ENCODE measurements at regions not wholly inside any gene's neighbourhood (a gene's known extent, or its start where the extent isn't known, plus 50 kb on each side); places are given as distances from the start of the nearest gene placed in this dataset.

GRCh38 chr11:77524539-77524938 lies 50.6 kb upstream of the PAK1 start:
- ATAC-seq, result no peak

DNA sequence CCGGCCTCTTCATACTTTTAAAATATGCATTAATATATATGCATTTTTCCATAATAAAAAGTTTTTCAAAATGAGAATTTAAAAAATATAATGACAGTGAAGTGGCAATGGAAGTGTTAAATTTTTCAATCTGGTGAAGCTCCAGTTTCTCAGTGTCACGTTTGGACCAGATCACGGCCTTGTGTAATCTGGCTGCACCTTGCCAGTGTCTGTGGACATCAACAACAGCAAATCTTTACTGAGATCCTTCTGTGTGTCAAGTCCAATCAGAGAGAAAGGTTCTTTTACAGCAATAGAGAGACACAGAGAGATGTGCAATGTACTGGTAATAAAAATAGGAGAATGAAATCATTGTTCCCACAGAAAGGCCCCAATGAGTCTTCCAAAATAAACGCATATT lies 49.8 kb upstream of the PAK1 start:
- no peak for ATAC-seq
- TF ChIP-seq, protein P1, sequence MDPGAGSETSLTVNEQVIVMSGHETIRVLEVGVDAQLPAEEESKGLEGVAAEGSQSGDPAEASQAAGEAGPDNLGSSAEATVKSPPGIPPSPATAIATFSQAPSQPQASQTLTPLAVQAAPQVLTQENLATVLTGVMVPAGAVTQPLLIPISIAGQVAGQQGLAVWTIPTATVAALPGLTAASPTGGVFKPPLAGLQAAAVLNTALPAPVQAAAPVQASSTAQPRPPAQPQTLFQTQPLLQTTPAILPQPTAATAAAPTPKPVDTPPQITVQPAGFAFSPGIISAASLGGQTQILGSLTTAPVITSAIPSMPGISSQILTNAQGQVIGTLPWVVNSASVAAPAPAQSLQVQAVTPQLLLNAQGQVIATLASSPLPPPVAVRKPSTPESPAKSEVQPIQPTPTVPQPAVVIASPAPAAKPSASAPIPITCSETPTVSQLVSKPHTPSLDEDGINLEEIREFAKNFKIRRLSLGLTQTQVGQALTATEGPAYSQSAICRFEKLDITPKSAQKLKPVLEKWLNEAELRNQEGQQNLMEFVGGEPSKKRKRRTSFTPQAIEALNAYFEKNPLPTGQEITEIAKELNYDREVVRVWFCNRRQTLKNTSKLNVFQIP (CRISPR knock-in tag; IDR thresholded peaks at IDR 0.05; ENCODE audit: borderline replicate concordance, low read depth), result no peak
- TF ChIP-seq OSR1 (CRISPR knock-in tag; IDR thresholded peaks at IDR 0.05) (no peak), ZNF70 (CRISPR knock-in tag; IDR thresholded peaks at IDR 0.05) (no peak), CSDC2 (CRISPR knock-in tag; IDR thresholded peaks at IDR 0.05) (no peak), ZC3H10 (CRISPR knock-in tag; IDR thresholded peaks at IDR 0.05) (no peak), ESRRG (CRISPR knock-in tag; IDR thresholded peaks at IDR 0.05) (no peak), TOX (CRISPR knock-in tag; IDR thresholded peaks at IDR 0.05; ENCODE audit: borderline replicate concordance) (no peak), BACH2 (CRISPR knock-in tag; IDR thresholded peaks at IDR 0.05; ENCODE audit: borderline replicate concordance) (no peak), GLIS3 (CRISPR knock-in tag; IDR thresholded peaks at IDR 0.05) (no peak), CREB5 (CRISPR knock-in tag; IDR thresholded peaks at IDR 0.05; ENCODE audit: low read depth) (no peak)
- TF ChIP-seq, protein P2, sequence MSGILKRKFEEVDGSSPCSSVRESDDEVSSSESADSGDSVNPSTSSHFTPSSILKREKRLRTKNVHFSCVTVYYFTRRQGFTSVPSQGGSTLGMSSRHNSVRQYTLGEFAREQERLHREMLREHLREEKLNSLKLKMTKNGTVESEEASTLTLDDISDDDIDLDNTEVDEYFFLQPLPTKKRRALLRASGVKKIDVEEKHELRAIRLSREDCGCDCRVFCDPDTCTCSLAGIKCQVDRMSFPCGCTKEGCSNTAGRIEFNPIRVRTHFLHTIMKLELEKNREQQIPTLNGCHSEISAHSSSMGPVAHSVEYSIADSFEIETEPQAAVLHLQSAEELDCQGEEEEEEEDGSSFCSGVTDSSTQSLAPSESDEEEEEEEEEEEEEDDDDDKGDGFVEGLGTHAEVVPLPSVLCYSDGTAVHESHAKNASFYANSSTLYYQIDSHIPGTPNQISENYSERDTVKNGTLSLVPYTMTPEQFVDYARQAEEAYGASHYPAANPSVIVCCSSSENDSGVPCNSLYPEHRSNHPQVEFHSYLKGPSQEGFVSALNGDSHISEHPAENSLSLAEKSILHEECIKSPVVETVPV (CRISPR knock-in tag; IDR thresholded peaks at IDR 0.05), result no peak

More at GRCh38 chr11:77524539-77524938, 50.6 kb upstream of the PAK1 start:
- TF ChIP-seq BACH2 (CRISPR knock-in tag; IDR thresholded peaks at IDR 0.05; ENCODE audit: borderline replicate concordance), result no peak
- no peak for TF ChIP-seq ISL1 (CRISPR knock-in tag; IDR thresholded peaks at IDR 0.05)
- TF ChIP-seq ZFP3 (CRISPR knock-in tag; IDR thresholded peaks at IDR 0.05), result no peak
- TF ChIP-seq CSDC2 (CRISPR knock-in tag; IDR thresholded peaks at IDR 0.05), result no peak
- TF ChIP-seq, protein P2 (CRISPR knock-in tag; IDR thresholded peaks at IDR 0.05), result no peak
- TF ChIP-seq SNAI2 (CRISPR knock-in tag; IDR thresholded peaks at IDR 0.05), result no peak
- TF ChIP-seq OSR1 (CRISPR knock-in tag; IDR thresholded peaks at IDR 0.05), result no peak
- TF ChIP-seq ZNF565 (CRISPR knock-in tag; conservative IDR thresholded peaks at IDR 0.05; ENCODE audit: low read depth), result no peak
- TF ChIP-seq ZNF70 (CRISPR knock-in tag; IDR thresholded peaks at IDR 0.05), result no peak
- TF ChIP-seq ESRRG (CRISPR knock-in tag; IDR thresholded peaks at IDR 0.05), result no peak
- no peak for TF ChIP-seq ZFP30 (CRISPR knock-in tag; IDR thresholded peaks at IDR 0.05)
- TF ChIP-seq TCF4 (CRISPR knock-in tag; IDR thresholded peaks at IDR 0.05; ENCODE audit: borderline replicate concordance), result no peak
- TF ChIP-seq, protein P3, sequence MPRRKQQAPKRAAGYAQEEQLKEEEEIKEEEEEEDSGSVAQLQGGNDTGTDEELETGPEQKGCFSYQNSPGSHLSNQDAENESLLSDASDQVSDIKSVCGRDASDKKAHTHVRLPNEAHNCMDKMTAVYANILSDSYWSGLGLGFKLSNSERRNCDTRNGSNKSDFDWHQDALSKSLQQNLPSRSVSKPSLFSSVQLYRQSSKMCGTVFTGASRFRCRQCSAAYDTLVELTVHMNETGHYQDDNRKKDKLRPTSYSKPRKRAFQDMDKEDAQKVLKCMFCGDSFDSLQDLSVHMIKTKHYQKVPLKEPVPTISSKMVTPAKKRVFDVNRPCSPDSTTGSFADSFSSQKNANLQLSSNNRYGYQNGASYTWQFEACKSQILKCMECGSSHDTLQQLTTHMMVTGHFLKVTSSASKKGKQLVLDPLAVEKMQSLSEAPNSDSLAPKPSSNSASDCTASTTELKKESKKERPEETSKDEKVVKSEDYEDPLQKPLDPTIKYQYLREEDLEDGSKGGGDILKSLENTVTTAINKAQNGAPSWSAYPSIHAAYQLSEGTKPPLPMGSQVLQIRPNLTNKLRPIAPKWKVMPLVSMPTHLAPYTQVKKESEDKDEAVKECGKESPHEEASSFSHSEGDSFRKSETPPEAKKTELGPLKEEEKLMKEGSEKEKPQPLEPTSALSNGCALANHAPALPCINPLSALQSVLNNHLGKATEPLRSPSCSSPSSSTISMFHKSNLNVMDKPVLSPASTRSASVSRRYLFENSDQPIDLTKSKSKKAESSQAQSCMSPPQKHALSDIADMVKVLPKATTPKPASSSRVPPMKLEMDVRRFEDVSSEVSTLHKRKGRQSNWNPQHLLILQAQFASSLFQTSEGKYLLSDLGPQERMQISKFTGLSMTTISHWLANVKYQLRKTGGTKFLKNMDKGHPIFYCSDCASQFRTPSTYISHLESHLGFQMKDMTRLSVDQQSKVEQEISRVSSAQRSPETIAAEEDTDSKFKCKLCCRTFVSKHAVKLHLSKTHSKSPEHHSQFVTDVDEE (CRISPR knock-in tag; IDR thresholded peaks at IDR 0.05), result no peak
- no peak for TF ChIP-seq ARNTL (CRISPR knock-in tag; IDR thresholded peaks at IDR 0.05; ENCODE audit: borderline replicate concordance, low read depth)
- no peak for TF ChIP-seq ZC3H10 (CRISPR knock-in tag; IDR thresholded peaks at IDR 0.05)
- TF ChIP-seq GLIS3 (CRISPR knock-in tag; IDR thresholded peaks at IDR 0.05), result no peak
- TF ChIP-seq, protein P1 (CRISPR knock-in tag; IDR thresholded peaks at IDR 0.05; ENCODE audit: borderline replicate concordance, low read depth), result no peak
- TF ChIP-seq PATZ1 (CRISPR knock-in tag; IDR thresholded peaks at IDR 0.05; ENCODE audit: borderline replicate concordance), result no peak
- no peak for TF ChIP-seq ZNF8 (CRISPR knock-in tag; IDR thresholded peaks at IDR 0.05)
